ENCODE measurements at regions not wholly inside any gene's neighbourhood (a gene's known extent, or its start where the extent isn't known, plus 50 kb on each side); places are given as distances from the start of the nearest gene placed in this dataset.

- Histone ChIP-seq H4K20me1 (ENCODE audit: low read length) (no peaks in the 10 kb centered on the region), H3K9me3 (ENCODE audit: low read length) (no peaks in the 10 kb centered on the region), H3F3A (ENCODE audit: low read length, unreplicated experiment) (no peaks in the 10 kb centered on the region), H3K9me2 (replicated peaks; ENCODE audit: low read length) (no peaks in the 10 kb centered on the region), H3K36me3 (ENCODE audit: low read depth, low read length) (no peaks in the 10 kb centered on the region), H3K4me1 (ENCODE audit: insufficient read depth, low read length) (no peaks in the 10 kb centered on the region), H3K27ac (ENCODE audit: low read length) (no peak overlapping the region), H3K4me2 (ENCODE audit: low read length) (no peak overlapping the region), H3K79me2 (ENCODE audit: low read length) (no peaks in the 10 kb centered on the region), H3K27me3 (ENCODE audit: low read length) (no peaks in the 10 kb centered on the region), H3K4me3 (ENCODE audit: low read length) (no peak overlapping the region), H3K9ac (ENCODE audit: low read length) (no peak overlapping the region), H2AFZ (ENCODE audit: low read length) (no peak overlapping the region)
- intact Hi-C loops (cut with micrococcal nuclease), result no loop called here
- POLR2A ChIA-PET (ENCODE audit: unreplicated experiment), result interaction anchor here (0.7 kb wide), 1 partner anchor 809 kb away, joined by 3 read pairs; no protein-coding TSS in a partner anchor
- CTCF ChIA-PET, result no interaction called here
- DNase-seq, result no peak
- no TSS peak for BruUV-seq (replicated peaks)
- no peak for ATAC-seq
- no peak for TF ChIP-seq EZH2phosphoT487 (IDR thresholded peaks at IDR 0.05; ENCODE audit: borderline replicate concordance, low read length)
- no peak for TF ChIP-seq EZH2 (IDR thresholded peaks at IDR 0.05; ENCODE audit: low read length, unreplicated experiment)
- no peak for TF ChIP-seq CTCF (conservative IDR thresholded peaks at IDR 0.05; ENCODE audit: low read depth, low read length)
Measured at GRCh38 chr13:84902243-84902642, 897.0 kb downstream of the SLITRK6 start.

- no peaks in the 10 kb centered on the region for H3F3A ChIP-seq (ENCODE audit: low read length, unreplicated experiment)
- CTCF ChIA-PET, result interaction anchor here (0.7 kb wide), 1 partner anchor 924 kb away, joined by 3 read pairs; no protein-coding TSS in a partner anchor
- peak; percentile 63 for DNase-seq
- peak overlapping the region; percentile 57; the same call in 1 of the 2 replicates for H2AFZ ChIP-seq (ENCODE audit: low read length)
- POLR2A ChIA-PET (ENCODE audit: unreplicated experiment), result no interaction called here
- H3K4me1 ChIP-seq (ENCODE audit: insufficient read depth, low read length), result no peaks in the 10 kb centered on the region
- TF ChIP-seq EZH2 (IDR thresholded peaks at IDR 0.05; ENCODE audit: low read length, unreplicated experiment) (no peak), EZH2phosphoT487 (IDR thresholded peaks at IDR 0.05; ENCODE audit: borderline replicate concordance, low read length) (no peak), CTCF (conservative IDR thresholded peaks at IDR 0.05; ENCODE audit: low read depth, low read length) (peak; percentile 74)
- no TSS peak for BruUV-seq (replicated peaks)
- no peaks in the 10 kb centered on the region for H3K9me3 ChIP-seq (ENCODE audit: low read length)
- H3K9me2 ChIP-seq (replicated peaks; ENCODE audit: low read length), result no peaks in the 10 kb centered on the region
- intact Hi-C loops (cut with micrococcal nuclease), result loop anchor here (1.0 to 2.0 kb wide), 3 partner anchors 911 to 932 kb away; no protein-coding TSS in a partner anchor
- H3K4me3 ChIP-seq (ENCODE audit: low read length), result no peak overlapping the region
- H3K27me3 ChIP-seq (ENCODE audit: low read length), result no peaks in the 10 kb centered on the region
- H3K27ac ChIP-seq (ENCODE audit: low read length), result no peak overlapping the region
- H3K36me3 ChIP-seq (ENCODE audit: low read depth, low read length), result no peaks in the 10 kb centered on the region; the same call in 1 of the 2 replicates
- H3K79me2 ChIP-seq (ENCODE audit: low read length), result no peaks in the 10 kb centered on the region
- ATAC-seq, result peak; percentile 54
- no peaks in the 10 kb centered on the region for H4K20me1 ChIP-seq (ENCODE audit: low read length)
- H3K4me2 ChIP-seq (ENCODE audit: low read length), result no peak overlapping the region
- no peak overlapping the region for H3K9ac ChIP-seq (ENCODE audit: low read length)
Measured at GRCh38 chr13:84896128-84896527, 903.1 kb downstream of the SLITRK6 start.

GRCh38 chr13:84894749-84895148 lies 904.5 kb downstream of the SLITRK6 start:
- POLR2A ChIA-PET (ENCODE audit: unreplicated experiment), result no interaction called here
- intact Hi-C loops (cut with micrococcal nuclease), result no loop called here
- Histone ChIP-seq H3K27ac (ENCODE audit: low read length) (no peak overlapping the region), H3K9me3 (ENCODE audit: low read length) (no peaks in the 10 kb centered on the region), H3F3A (ENCODE audit: low read length, unreplicated experiment) (no peaks in the 10 kb centered on the region), H2AFZ (ENCODE audit: low read length) (no peak overlapping the region), H3K36me3 (ENCODE audit: low read depth, low read length) (no peaks in the 10 kb centered on the region; the same call in 1 of the 2 replicates), H3K4me1 (ENCODE audit: insufficient read depth, low read length) (no peaks in the 10 kb centered on the region), H3K9me2 (replicated peaks; ENCODE audit: low read length) (no peaks in the 10 kb centered on the region), H3K27me3 (ENCODE audit: low read length) (no peaks in the 10 kb centered on the region), H3K9ac (ENCODE audit: low read length) (no peak overlapping the region), H3K79me2 (ENCODE audit: low read length) (no peaks in the 10 kb centered on the region), H4K20me1 (ENCODE audit: low read length) (no peaks in the 10 kb centered on the region), H3K4me2 (ENCODE audit: low read length) (no peak overlapping the region), H3K4me3 (ENCODE audit: low read length) (no peak overlapping the region)
- ATAC-seq (no peak), DNase-seq (no peak)
- CTCF ChIA-PET, result no interaction called here
- BruUV-seq (replicated peaks), result no TSS peak
- no peak for TF ChIP-seq EZH2phosphoT487 (IDR thresholded peaks at IDR 0.05; ENCODE audit: borderline replicate concordance, low read length)
- TF ChIP-seq CTCF (conservative IDR thresholded peaks at IDR 0.05; ENCODE audit: low read depth, low read length), result no peak; the same call in 1 of the 2 replicates
- TF ChIP-seq EZH2 (IDR thresholded peaks at IDR 0.05; ENCODE audit: low read length, unreplicated experiment), result no peak
